HL-60 (cell line): ENCODE measurements at regions not wholly inside any gene's neighbourhood (a gene's known extent, or its start where the extent isn't known, plus 50 kb on each side); places are given as distances from the start of the nearest gene placed in this dataset.

ENCODE experiments used
- CTCF ChIP-seq: IDR thresholded peaks from one replicate; pipeline ENCODE4 v1.5.1; 2011; ENCODE audit warnings: low read length, control low read depth, inconsistent platforms; ENCODE audit not compliant: insufficient read depth
- POLR2AphosphoS5 ChIP-seq: IDR thresholded peaks from 2 replicates; pipeline ENCODE4 v1.6.1; 2012; ENCODE audit warnings: low read depth
- SPI1 ChIP-seq: IDR thresholded peaks from 2 replicates; pipeline ENCODE4 v1.6.1; 2012; ENCODE audit warnings: low read depth, mild to moderate bottlenecking, borderline replicate concordance

GRCh38 chr18:79583984-79584401 is 95.6 kb upstream of the CTDP1 start:
- TF ChIP-seq CTCF (no peak), SPI1 (no peak), POLR2AphosphoS5 (no peak)
